ENCODE measurements at regions not wholly inside any gene's neighbourhood (a gene's known extent, or its start where the extent isn't known, plus 50 kb on each side); places are given as distances from the start of the nearest gene placed in this dataset.

GRCh38 chr18:55838841-55839240 is 250.8 kb upstream of the TCF4 start:
- TF ChIP-seq, protein P1, sequence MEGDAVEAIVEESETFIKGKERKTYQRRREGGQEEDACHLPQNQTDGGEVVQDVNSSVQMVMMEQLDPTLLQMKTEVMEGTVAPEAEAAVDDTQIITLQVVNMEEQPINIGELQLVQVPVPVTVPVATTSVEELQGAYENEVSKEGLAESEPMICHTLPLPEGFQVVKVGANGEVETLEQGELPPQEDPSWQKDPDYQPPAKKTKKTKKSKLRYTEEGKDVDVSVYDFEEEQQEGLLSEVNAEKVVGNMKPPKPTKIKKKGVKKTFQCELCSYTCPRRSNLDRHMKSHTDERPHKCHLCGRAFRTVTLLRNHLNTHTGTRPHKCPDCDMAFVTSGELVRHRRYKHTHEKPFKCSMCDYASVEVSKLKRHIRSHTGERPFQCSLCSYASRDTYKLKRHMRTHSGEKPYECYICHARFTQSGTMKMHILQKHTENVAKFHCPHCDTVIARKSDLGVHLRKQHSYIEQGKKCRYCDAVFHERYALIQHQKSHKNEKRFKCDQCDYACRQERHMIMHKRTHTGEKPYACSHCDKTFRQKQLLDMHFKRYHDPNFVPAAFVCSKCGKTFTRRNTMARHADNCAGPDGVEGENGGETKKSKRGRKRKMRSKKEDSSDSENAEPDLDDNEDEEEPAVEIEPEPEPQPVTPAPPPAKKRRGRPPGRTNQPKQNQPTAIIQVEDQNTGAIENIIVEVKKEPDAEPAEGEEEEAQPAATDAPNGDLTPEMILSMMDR (conservative IDR thresholded peaks at IDR 0.05; ENCODE audit: low read depth, low read length): no peak
- TF ChIP-seq POLR2A (IDR thresholded peaks at IDR 0.05; ENCODE audit: low read depth, low read length) (no peak), RAD21 (IDR thresholded peaks at IDR 0.05; ENCODE audit: low read length) (no peak), CEBPB (IDR thresholded peaks at IDR 0.05; ENCODE audit: low read depth, low read length) (no peak), MXI1 (IDR thresholded peaks at IDR 0.05; ENCODE audit: borderline replicate concordance, low read depth, low read length) (no peak), MAFK (IDR thresholded peaks at IDR 0.05; ENCODE audit: low read depth, low read length) (no peak), RCOR1 (IDR thresholded peaks at IDR 0.05; ENCODE audit: insufficient replicate concordance, low read length) (no peak), RFX5 (IDR thresholded peaks at IDR 0.05; ENCODE audit: low read depth, low read length) (no peak), USF2 (IDR thresholded peaks at IDR 0.05; ENCODE audit: low read depth, low read length) (no peak), MAZ (IDR thresholded peaks at IDR 0.05; ENCODE audit: borderline replicate concordance, low read depth, low read length) (no peak)

Measured in IMR-90 (cell line).